Transverse colon (tissue), 4 donors: ENCODE measurements at regions not wholly inside any gene's neighbourhood (a gene's known extent, or its start where the extent isn't known, plus 50 kb on each side); places are given as distances from the start of the nearest gene placed in this dataset.

Source experiments
- CTCF ChIP-seq, 5 experiments: fragments of 200-600 bp in 3 of 5; fragments of 450-650 bp in 2 of 5; sonication (generic) in 3 of 5; IDR thresholded peaks; 1 replicate in 2 of 5; 2 replicates in 3 of 5; pipeline ENCODE4 v1.5.1; 2016 to 2017; ENCODE audit warnings: antibody characterized with exemption in 5 of 5, inconsistent platforms in 3 of 5, mild to moderate bottlenecking in 2 of 5, moderate library complexity in 1 of 5
- EP300 ChIP-seq: sonication (generic); formaldehyde crosslinking; IDR thresholded peaks from one replicate; pipeline ENCODE4 v1.6.1; 2017; ENCODE audit warnings: antibody characterized with exemption, low read depth
- POLR2AphosphoS5 ChIP-seq, 3 donors: sonication (generic); formaldehyde crosslinking; IDR thresholded peaks; one replicate each; pipeline ENCODE4 v1.6.1; 2016; ENCODE audit warnings: antibody characterized with exemption in 3 of 3

GRCh38 chr7:69032848-69033247, 565.4 kb upstream of the AUTS2 start:
- TF ChIP-seq POLR2AphosphoS5 (IDR thresholded peaks at IDR 0.05) (no peak), CTCF (IDR thresholded peaks at IDR 0.05) (no peak), EP300 (no peak)
